ENCODE measurements at regions not wholly inside any gene's neighbourhood (a gene's known extent, or its start where the extent isn't known, plus 50 kb on each side); places are given as distances from the start of the nearest gene placed in this dataset.
"Not testable (repeated sequence)": the region's sequence is repeated elsewhere in the genome, so short reads cannot be mapped to it uniquely, and the experiment has no call there.

DNA sequence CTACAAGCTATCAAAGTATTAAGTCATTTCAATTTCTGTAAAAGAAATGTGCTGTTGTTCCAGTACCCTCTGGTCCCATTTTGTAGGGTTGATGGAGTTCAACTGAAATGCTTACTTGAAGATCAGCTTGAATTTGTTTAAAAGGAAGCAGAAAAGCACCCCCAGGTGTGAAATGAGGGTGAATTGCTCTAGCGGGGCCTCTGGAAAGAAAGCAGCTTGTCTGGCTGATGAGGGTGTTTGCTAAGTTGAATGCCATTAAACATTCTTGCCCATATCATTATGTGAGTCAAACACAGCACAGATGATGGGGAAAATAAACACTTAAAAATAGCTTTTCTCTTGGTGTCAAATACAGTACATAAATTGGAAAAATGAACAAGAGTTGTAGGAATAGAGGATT is 280.3 kb downstream of the RAB38 start:
- DNase-seq (ENCODE audit: extremely low read depth in 1 of 11, low read depth in 9 of 11, low spot score in 4 of 11): no peak

DNA sequence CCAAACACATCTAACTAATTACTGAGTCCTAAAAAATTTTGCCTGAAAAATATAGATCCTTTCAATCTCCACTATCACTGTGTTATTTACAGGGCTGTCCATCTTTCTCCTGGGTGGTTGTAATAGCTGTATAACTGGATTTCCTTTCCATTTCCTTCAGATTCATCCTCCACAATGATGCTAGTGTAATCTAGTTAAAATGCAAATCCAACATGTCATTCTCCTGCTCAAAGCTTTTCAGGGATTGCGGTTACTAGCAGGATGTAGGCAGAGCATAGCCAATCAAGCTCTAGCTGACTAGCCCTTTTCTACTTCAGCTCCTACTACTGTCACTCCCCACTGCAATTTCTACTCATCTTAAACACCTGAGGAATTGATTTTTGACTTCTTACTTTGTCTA is 283.0 kb downstream of the RAB38 start:
- DNase-seq (ENCODE audit: extremely low read depth in 1 of 11, low read depth in 9 of 11, low spot score in 4 of 11): no peak

DNA sequence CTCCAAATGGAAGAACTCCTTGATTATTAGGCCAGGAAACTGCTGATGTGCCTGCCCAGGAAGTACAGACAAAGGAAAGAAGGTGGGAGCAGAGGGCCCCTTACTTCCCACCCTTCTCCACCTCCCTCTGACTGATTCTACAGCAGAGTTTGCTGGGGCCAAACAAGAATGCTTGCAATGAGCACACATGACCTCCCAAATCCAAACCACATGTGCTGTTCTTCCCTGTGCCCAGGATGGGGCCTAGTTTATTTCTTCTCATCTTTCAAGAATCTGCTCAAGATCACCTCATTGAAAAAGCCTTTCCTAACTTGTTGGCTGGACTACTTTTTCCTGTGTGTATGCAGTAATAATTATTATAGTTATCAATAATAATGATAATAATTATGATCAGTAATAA is 286.1 kb downstream of the RAB38 start:
- no peak for DNase-seq (ENCODE audit: extremely low read depth in 1 of 11, low read depth in 9 of 11, low spot score in 4 of 11)

DNA sequence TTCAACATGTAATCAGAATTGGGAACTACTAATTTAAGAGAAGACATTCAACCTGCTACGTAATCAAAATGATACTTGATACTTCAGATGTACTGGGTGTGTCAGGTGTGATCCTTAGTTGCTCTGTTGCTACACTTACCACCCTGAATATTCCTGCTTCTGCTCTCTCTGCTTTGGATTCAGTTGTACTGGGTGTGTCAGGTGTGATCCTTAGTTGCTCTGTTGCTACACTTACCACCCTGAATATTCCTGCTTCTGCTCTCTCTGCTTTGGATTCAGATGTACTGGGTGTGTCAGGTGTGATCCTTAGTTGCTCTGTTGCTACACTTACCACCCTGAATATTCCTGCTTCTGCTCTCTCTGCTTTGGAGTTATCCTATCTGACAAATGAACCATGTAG is 290.2 kb downstream of the RAB38 start:
- not testable (repeated sequence) for DNase-seq (ENCODE audit: extremely low read depth in 1 of 11, low read depth in 9 of 11, low spot score in 4 of 11)

DNA sequence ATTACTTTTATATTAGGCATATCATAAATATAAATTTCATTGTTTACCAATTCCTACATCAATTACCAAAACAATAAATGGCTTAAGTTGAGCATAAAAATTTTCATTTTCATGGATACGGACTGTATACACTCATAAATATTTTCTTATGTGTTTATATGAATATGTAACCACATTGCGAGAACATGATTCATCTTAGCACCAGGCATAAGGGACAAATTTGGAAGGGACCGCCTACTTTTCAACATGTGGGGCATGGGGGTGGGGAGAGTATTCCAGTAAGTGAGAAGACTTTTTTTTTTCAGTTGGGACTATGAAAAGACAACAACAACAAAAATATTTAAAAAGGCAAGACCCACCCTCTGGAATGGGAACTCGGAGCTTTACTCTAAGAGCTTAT is 296.1 kb downstream of the RAB38 start:
- DNase-seq (ENCODE audit: extremely low read depth in 1 of 11, low read depth in 9 of 11, low spot score in 4 of 11): no peak

DNA sequence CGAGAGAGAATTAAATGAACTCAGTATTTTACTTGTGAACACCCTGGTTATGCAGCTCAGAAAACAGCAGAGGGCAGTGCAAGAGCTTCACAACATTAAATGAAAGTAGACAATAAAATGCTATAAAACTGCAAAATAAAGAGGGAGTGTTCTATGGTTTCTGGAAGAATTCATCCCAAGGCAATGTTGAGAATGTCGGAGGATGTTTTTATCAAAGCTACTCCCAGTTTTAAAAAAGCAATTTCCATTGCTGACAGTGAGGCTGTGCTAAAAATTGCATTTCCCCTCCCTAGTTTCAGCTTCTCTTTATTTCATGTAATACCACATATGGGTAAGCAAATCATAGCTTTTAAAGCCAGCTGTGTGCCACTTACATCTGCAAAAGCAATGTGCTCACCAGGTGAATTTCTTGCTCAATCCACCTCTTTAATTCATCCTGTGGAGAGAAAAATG is 296.8 kb downstream of the RAB38 start:
- DNase-seq (ENCODE audit: extremely low read depth in 1 of 11, low read depth in 9 of 11, low spot score in 4 of 11): peak in 8 of 11 donors; percentile 28 to 43 (median 38)

DNA sequence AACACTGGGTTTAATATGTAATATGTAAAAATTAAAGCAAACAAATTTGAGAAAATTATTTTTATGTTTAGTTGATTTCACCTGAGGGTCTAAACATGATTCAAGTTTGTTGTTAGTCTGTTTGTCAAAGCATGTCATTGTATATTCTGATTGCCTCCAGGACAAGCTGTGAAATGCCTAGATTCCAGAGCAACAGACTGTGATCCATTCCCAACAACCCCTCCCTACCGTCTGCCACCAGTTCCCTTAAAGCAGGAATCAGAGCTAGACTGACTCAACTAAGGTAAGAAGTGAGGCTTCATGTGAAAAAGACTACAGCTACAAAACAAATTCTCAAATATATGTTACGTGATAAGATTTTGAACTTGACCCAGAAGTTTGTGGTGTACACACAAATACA is 304.2 kb downstream of the RAB38 start:
- DNase-seq (ENCODE audit: extremely low read depth in 1 of 11, low read depth in 9 of 11, low spot score in 4 of 11): no peak

DNA sequence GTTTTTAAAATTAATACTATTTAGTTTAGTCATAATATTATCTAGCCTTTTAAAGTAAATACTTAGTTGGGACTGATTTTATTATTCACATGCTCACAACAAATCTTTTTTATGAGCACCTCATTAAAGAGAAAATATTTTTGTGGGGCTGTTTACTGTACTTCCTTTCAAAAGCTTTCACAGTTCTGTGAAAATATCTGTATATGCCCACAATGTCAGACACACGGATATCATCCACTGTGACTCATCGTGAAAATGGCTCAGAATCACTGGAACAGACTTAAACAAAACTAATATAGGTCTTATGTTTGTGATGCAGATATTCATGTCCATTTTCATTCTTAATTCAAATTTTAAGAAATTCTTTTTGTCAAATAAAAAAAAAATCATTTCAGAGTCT is 305.2 kb downstream of the RAB38 start:
- DNase-seq (ENCODE audit: extremely low read depth in 1 of 11, low read depth in 9 of 11, low spot score in 4 of 11): no peak

DNA sequence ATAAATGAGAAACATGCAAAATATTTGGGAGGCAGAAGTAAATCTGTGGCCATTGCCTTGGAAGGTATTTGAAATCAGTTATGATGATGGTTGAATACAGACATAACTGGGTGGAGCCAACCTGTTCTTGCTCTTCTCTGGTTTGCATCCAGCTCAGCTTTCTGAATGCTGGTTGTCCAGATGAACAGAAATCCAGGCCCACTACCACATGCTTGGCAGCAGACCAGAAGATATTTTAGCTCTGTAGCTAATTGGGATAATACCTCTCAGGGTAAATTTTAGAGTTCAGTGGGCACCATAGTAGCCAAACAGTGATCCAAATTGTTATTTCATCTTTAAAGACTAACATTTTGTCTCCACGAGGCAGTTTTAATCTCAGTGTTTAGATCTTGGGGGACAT is 308.3 kb downstream of the RAB38 start:
- DNase-seq (ENCODE audit: extremely low read depth in 1 of 11, low read depth in 9 of 11, low spot score in 4 of 11): no peak

DNA sequence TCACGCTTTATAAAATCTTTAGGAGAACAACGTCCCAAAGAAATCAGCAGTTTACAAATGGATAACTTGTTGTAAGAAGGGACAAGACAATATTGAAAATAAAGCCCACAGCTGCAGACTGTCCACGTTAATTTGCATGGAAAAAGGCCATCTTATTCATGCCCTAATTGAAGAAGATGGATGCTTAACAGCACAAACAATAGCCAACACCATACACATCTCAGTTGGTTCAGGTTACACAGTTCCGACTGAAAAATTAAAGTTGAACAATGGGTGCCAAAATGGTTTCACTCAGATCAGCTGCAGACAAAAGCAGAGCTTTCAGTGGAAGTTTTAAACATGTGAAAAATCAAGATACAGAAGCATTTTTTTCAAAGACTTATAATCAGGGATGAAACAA is 314.2 kb downstream of the RAB38 start:
- DNase-seq (ENCODE audit: extremely low read depth in 1 of 11, low read depth in 9 of 11, low spot score in 4 of 11): peak in 1 of 11 donors; percentile 5

DNA sequence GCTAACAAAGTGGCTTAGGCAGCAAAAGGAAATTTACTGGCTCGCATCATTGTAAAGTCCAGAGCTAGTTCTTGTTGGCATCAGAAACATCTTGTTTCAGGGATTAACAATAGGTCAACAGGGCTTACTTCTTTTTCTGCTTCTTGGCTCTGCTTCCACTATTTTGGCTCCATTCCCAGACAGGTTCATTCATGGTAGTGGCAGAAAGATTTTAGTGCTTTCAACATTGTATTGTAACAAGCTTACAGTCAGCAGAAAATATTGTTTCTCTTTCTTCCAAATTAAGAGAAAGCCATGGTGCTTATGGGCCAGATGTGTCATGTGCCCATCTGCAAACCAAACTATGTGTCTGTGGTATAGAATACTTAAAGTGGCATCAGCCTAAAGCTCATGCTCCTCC is 315.6 kb downstream of the RAB38 start:
- no peak for DNase-seq (ENCODE audit: extremely low read depth in 1 of 11, low read depth in 9 of 11, low spot score in 4 of 11)

DNA sequence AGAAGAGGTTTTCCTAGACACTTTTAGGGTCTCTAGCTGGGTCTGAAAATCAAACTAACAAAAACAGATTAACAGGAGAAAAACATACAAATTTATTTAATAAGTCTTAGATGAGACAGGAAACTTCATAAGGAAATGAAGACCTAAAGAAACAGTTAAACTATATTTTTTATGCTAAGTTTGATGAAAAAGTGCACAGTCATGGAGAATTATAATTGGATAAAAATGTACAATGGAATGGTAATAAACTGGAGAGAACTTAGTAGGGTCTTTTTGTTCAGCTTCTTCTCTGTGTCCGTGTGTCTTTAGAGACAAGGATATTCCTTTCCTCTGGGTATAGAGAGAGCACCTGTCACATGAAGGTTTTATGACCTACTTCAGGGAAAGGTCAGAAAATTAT is 323.4 kb downstream of the RAB38 start:
- DNase-seq (ENCODE audit: extremely low read depth in 1 of 11, low read depth in 9 of 11, low spot score in 4 of 11): no peak

DNA sequence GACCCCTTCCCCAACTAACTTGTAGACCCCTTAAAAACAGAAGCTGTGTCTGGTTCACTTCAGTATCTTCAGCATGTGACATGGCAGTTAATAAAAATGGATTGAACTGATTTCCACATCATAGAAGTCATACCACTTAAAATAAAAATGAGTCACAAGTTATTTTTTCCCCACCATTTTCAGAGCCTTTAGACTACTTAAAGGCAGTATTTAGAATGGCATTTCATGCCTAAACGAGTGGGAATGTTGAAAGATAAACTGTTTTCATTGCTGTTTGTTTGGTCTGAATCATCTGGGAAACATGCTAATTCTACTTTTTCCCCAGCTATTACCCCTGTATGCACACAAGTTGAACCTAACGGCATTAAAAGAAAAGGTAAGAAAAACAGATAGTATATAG is 324.0 kb downstream of the RAB38 start:
- no peak for DNase-seq (ENCODE audit: extremely low read depth in 1 of 11, low read depth in 9 of 11, low spot score in 4 of 11)

DNA sequence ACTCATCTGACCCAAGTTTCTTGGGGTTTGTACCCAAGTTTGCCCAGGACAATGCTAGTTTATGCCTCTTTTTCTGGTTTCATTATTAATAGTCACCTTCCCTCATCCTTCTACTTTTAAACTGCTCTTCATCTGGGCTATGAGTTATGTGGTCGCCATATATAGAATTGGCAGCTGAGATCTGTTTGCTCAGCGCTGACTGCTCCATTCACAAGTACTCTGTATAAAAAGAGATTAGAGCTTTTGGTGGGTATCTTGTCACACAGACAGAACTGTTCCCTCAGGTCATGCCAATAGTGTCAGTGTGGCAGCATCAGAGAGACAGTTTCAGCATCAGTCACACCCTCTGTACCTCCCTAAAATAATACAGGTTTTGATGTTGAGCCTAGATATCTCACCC is 326.0 kb downstream of the RAB38 start:
- DNase-seq (ENCODE audit: extremely low read depth in 1 of 11, low read depth in 9 of 11, low spot score in 4 of 11): no peak

DNA sequence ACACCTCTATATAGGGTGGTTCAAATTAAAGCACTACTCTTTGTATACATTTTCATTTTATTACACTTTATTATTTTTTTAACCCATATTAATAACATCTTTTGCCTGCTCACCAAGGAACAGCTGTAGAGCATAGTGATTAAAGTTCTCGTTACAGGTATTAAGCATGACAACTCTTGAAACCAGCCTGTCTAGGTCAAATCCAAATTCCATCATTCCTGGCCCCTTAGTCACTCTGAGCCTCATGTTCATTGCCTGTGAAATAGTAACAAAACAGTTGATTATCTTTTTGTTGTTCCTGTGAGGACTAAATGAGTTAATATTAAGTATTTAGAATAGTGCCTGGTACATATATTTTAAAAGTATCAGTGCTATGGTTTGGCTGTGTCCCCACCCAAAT is 334.5 kb downstream of the RAB38 start:
- DNase-seq (ENCODE audit: extremely low read depth in 1 of 11, low read depth in 9 of 11, low spot score in 4 of 11): no peak

DNA sequence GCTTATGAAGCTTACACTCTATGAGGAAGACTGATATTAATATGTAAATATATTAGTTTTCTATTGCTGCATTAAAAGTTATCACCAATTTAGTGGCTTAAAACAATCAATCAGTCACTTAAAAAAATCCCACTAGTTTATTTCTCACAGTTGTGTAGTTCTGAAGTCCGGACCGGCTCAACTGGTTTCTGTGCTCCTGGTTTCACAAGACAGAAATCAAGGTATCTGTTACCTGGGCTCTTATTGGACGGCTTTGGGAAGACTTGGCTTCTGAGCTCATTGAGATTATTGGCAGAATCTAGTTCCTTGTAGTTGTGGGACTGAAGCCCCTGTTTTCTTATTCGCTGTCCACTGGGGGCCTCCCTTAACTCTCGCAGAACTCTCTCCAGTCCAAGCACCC is 343.0 kb downstream of the RAB38 start:
- DNase-seq (ENCODE audit: extremely low read depth in 1 of 11, low read depth in 9 of 11, low spot score in 4 of 11): no peak

DNA sequence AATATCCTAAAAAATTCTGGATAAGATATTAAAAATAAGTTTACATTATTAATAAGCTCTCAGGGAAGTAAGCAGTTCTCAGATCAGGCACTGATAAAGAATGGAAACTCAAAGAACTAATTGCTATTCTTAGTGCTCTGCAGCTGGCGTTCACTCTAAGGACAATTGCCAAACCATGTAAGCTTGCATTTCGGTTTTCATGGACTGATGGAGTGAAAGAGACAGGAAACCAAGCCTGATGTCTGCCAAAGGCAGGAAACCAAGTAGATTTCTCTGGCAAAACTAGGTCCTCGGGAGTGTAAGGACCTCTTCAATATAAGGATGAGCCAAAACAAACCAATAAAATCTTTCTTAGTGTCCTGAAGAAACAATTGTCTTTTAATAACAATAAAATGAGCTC is 355.2 kb downstream of the RAB38 start:
- no peak for DNase-seq (ENCODE audit: extremely low read depth in 1 of 11, low read depth in 9 of 11, low spot score in 4 of 11)

DNA sequence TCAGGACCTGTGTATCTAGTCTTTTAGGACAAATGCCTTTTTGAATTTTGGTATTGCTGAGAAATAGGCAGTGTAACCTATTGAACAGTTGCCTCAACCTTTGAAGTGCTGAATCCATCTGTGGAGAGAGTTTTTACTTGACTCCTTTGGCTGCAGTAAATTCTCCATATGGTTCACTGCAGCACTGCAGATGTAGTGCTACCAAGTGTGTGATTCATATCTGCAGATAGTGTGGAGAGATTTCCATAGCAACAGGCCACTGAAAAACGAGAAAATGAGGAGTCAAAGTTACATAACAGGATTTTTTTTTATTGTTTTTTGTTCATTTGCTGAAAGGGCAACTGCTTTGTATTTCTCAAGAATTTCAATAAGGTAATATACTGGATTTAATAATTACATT is 356.1 kb downstream of the RAB38 start:
- no peak for DNase-seq (ENCODE audit: extremely low read depth in 1 of 11, low read depth in 9 of 11, low spot score in 4 of 11)

DNA sequence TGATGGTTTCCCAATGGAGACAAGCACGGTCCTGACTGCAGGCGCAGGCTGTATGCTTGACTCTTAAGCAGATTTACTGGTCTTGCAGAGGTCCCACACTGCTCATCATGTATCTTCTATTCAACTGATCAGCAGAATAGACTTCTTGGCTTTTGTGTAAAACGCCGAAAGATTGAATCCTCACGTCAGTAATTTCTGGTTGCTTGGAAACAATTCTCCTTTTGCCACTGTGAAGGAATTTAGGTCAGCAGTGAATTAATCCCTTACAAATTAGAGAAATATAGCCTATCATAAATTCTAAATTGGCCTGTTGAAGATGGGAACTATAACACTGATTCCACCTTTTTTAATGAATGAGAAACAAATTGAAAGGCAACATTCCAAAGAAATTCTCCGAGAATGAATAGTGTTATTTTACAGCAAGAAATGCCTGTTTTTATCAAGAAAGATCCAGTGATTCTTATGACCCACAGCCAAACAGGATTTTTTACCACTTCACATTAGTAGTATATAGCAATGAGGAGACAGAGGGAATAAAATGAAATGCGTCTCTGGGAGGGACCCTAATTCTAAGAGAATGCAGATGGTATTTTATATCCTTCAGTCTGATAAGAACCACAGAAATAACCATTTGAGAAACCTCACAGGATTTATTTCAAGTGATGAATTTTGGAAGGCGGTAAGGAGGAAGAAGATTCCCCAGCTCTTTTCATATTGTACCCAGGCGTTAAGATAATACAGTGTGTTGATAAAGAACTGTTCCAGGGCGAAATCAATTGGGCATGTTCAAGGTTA is 362.5 kb downstream of the RAB38 start:
- no peak for DNase-seq (ENCODE audit: extremely low read depth in 1 of 11, low read depth in 9 of 11, low spot score in 4 of 11)

DNA sequence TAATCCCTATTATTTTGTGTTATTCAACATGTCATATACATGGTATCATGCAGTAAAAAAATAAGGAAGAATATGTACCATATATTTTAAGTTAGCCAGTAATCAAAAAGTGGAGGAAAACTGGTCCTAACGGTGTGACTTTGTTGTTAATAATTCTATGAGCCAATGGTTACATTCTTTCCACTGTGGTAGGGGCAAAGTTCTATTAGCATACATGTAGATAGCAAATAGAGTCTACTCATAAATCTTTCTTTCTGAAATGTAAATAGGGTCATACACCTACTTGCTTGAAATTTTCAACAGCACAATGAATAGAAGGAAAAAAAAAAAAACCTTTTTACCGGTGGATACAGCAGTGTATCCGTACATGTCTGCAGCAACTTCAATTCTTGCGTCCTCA is 364.8 kb downstream of the RAB38 start:
- no peak for DNase-seq (ENCODE audit: extremely low read depth in 1 of 11, low read depth in 9 of 11, low spot score in 4 of 11)

DNA sequence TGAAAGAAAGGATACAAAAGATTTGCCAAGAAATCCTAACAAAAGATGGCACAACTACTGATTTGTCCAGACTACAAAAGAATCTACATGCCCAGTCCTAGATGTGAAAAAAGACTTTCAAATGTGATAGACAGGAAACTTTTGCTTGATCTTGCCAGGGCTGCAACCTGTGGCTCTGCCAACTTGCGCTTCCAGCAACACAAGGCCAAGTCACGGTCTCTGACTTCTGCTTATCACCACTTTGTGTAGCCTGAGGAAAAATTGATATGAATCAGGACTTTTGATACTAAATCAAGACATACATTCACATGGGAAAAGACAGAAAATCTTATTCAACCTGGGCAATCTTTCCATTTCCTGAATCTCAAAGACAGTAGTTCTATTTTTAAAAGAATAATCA is 366.0 kb downstream of the RAB38 start:
- no peak for DNase-seq (ENCODE audit: extremely low read depth in 1 of 11, low read depth in 9 of 11, low spot score in 4 of 11)

Data from renal cortex interstitium (tissue), 11 donors.